Stimulated activated CD8-positive, alpha-beta memory T cell treated with anti-CD3 and anti-CD28 coated beads, Interleukin-15, amount 100 ng/mL, for 48 hours (primary cell): ENCODE measurements at regions not wholly inside any gene's neighbourhood (a gene's known extent, or its start where the extent isn't known, plus 50 kb on each side); places are given as distances from the start of the nearest gene placed in this dataset.

Experiments used
- DNase-seq, 2 donors: peaks; one replicate each; pipeline ENCODE4 v3.0.0-alpha.2; 2020; ENCODE audit warnings: low read depth in 2 of 2

DNA sequence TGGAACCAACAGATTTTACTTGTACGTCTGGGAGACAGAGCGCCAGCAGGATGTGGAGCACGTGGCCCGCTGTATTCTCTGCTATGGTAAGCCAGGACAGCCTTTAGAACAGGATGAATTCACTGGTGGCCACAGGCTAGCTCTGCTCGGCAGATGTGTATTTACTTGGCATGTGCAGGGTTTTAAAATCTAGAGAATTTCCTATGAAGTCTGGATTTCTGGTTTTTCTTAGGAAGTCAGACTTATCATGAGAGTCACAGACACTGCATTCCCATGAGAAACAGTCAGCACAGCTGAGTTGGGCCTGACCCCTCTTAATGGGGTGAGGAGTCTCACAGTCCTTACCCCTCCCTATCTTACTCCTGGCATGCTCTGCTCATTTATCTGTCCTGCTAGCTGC is 84.6 kb upstream of the COL6A5 start:
- no peak for DNase-seq

DNA sequence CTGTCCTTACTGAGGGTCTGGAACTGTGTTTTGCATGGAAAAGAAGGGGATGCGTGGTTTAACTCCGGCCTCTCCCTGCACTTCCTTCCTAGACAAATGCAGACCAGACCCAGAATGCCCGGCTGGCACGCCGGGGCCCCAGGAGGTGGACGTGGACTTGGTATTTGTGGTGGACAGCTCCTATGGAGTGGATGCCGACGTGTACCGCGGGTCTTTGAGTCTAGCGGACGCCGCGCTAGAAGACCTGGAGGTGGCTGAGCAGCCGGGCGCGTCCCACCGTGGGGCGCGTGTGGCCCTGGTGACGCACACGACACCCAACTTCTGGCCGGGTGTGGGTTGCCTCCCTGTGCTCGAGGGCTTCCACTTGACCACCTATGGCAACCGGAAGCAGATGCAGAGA is 81.8 kb upstream of the COL6A5 start:
- DNase-seq, result no peak

DNA sequence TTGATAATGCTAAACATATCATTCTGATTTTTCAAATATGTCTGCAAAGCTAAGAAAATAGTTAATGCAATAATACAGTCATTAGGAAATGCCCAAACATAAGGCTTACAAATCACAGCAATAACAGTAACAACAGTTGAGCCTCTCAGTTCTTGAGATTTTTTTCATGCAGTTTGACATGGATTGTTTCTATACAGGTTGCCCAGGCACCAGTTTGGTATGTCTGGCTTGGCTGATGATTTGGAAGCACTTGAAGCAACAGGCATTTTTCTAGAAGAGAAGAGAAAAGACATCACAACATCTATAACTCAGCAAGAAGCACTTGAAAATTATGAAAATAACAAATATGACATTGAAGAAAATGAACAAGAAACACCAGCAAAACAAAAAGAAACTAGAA is 78.7 kb upstream of the COL6A5 start:
- DNase-seq, result no peak

DNA sequence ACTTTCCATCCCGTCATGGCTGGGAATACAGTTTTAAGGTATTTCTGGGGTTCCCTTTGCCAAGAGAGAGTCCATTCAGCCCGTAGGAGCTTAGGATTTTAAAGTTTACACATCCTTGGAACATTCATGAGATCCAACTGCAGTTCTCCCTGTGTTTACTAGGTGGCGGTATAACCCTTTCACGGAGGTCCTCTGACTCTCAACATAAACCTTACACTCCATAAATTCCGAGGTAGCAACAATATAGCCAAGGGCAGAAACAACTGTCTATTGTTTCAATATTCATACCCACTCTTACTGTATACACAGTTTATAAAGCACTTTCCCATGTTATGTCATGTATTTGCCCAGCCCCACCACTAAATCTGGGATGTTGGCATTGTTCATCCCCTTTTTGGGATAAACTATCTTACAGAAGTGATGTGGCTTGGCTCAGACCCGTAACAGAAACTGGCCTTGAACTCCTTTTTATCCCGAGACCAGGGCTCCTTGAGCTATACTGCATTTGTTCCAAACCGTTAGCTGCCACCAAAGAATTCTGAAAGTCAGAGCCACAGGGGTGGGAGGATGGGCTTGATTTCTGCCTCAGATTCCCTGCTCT is 69.2 kb upstream of the COL6A5 start:
- DNase-seq, result no peak

DNA sequence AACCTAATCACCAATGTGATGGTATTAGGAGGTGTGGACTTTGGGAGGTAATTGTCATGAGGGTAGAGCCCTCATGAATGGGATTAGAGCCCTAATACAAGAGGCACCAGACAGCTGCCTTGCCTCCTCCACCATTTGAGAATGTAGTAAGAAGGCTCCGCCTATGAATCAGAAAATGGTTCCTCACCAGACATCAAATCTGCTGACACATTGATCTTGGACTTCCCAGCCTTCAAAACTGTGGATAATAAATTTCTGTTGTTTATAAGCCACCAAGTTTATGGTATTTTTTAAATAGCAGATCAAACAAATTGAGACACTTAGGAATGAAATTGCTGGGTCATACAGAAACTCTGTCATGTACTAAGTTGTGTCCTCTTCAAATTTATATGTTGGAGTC is 56.8 kb upstream of the COL6A5 start:
- DNase-seq, result no peak

DNA sequence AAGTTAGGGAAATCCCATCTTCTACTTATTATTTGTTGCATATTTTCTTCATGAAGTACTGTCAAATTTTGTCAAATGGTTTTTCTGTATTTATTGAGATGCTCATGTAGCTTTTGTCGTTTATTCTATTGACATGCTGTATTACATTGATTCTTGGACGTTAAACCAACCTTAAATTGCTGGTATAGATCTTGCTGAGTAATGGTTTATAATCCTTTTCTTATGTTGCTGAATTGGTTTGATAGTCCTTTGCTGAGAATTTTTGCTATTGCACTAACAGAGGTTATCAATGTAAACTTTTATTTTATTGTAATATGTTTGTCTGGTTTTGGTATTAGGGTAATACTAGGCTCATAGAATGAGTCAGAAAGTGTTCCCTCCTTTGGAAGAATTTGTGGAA is 54.3 kb upstream of the COL6A5 start:
- DNase-seq, result no peak

DNA sequence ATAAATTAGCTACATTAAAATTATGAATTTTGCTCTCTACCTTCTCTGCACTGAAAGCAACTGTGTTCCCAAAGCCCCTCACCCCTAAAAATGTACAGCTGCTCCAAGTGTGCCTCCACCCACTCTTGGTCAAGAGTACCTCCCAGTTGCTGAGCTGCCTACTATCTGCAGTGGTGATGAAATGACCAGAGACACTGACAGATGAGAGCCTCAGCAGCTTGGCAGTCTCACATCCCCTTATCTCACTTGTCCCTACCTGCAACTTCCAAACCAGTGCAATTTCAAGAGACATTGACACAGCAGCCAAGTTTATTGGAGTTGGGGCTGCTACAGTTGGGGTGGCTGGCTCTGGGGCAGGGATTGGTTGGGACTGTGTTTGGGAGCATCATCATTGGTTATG is 52.2 kb upstream of the COL6A5 start:
- DNase-seq, result no peak
